GM19351 (cell line): ENCODE measurements at regions not wholly inside any gene's neighbourhood (a gene's known extent, or its start where the extent isn't known, plus 50 kb on each side); places are given as distances from the start of the nearest gene placed in this dataset.
"Not testable (repeated sequence)": the region's sequence is repeated elsewhere in the genome, so short reads cannot be mapped to it uniquely, and the experiment has no call there.

ENCODE experiments used
- ATAC-seq: cut with Tn5 transposase; IDR thresholded peaks from one replicate; pipeline ENCODE4 v1.9.1; 2021; ENCODE audit warnings: mild to moderate bottlenecking, moderate library complexity; ENCODE audit not compliant: unreplicated experiment

- not testable (repeated sequence) for ATAC-seq
Measured at GRCh38 chr21:7828260-7828659, 2693.1 kb upstream of the TPTE start.

DNA sequence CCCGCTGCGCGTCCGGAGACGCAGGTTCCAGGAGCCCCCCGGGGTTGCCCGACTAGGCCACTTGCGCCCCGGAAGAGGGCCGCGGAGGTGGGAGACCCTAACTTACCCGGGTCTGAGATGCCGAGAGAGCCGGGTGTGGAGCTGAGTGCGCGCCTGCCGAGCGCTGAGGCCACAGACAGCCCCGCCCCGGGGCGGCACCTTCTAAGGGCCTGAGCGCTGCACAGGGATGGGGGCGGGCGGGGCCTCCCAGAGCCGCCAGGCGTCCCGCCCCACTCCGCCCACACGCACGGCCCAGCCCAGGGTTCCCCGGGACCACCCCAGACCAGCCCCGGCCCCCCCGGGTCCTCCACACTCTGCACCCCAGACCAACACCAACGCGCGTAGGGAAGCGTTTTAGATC is 2692.0 kb upstream of the TPTE start:
- not testable (repeated sequence) for ATAC-seq

- not testable (repeated sequence) for ATAC-seq
Measured at GRCh38 chr21:7837315-7837714, 2684.1 kb upstream of the TPTE start.

DNA sequence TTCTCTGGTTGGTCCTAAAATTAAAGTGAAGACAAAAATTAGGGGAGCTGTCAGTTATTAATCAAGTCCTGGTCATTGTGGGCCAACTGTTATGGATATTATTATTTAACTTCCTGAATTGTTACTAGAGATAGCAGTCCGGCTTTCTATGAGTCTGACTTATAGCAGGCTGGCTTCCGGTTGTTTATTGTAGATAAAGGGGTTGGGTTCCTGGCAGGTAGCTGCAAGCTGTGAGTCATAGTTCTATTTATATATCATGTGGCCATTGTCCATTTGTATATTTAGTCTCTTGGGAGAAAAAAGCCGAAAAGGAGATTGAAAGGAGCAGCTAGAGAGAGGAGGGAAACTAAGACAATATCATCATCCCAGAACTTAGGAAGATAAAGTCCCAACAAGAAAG is 2668.0 kb upstream of the TPTE start:
- ATAC-seq: not testable (repeated sequence)

DNA sequence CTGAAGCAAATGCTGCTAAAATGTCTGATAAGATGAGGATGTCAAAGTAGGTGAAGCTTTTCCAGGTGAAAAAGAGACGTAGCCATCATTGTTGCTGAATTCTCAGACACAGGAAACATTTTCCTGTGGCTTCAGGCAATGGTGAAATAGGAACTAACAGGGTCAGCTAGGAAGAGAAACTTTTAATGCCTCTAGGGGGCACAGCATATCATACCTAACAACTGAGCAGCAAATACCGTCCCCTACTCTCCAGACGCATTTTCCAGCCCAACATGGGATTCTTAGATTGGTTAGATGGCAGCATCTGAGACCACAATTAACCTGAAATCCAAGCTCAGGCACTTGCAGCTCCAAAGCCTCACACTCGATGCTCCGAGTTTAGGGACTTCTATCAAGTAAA is 2667.5 kb upstream of the TPTE start:
- not testable (repeated sequence) for ATAC-seq
